ENCODE measurements at regions not wholly inside any gene's neighbourhood (a gene's known extent, or its start where the extent isn't known, plus 50 kb on each side); places are given as distances from the start of the nearest gene placed in this dataset.

DNA sequence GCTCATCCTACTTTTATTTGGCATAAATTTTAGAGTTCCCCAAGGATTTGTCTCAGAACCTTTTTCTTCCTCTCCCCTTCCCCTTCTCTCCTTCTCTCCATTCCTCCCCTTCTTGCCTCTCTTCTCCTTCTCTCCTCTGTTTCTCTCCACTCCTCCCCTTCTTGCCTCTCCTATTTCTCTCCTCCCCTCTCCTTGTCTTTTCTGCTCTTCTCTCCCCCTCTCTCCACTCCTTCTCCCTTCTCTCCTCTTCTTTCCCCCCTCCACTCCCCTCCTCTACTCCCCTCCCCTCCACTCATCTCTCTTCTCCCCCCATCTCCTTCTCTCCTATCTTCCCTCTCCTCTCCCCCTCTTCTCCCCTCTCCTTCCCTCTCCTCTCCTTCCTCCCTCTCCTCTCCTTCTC, 142.7 kb downstream of the CCDC71L start:
- no peaks in the 10 kb centered on the region for H3K9me2 ChIP-seq (ENCODE audit: insufficient read depth)
- H3K4me3 ChIP-seq (replicated peaks in 1 of 2; ENCODE audit: low read depth in 1 of 2, low read length in 2 of 2) = no peak overlapping the region
- peaks cover 0 to 7% of the 10 kb centered on the region in 2 experiments; a peak in 1 of 4 replicates for H3K4me1 ChIP-seq (ENCODE audit: control insufficient read depth in 1 of 2, insufficient read depth in 2 of 2, low read length in 2 of 2)
- intact Hi-C loops (cut with micrococcal nuclease) = no loop called here
- no peaks in the 10 kb centered on the region for H3K36me3 ChIP-seq (ENCODE audit: control insufficient read depth in 1 of 2, insufficient read depth in 2 of 2, low read length in 2 of 2)
- no peak overlapping the region for H3K9ac ChIP-seq (ENCODE audit: low read length)
- H4K20me1 ChIP-seq (ENCODE audit: insufficient read depth) = no peaks in the 10 kb centered on the region
- ChIA-PET CTCF (no interaction called here), POLR2A (no interaction called here), RAD21 (ENCODE audit: low non-redundant PET in 1 of 2, low total read pairs in 2 of 2, uncharacterized antibody in 2 of 2, unreplicated experiment in 2 of 2) (no interaction called here)
- no peaks in the 10 kb centered on the region for H3K79me2 ChIP-seq (ENCODE audit: insufficient read depth, low read length)
- no peak overlapping the region for H2AFZ ChIP-seq (ENCODE audit: low read depth, low read length, poor library complexity, severe bottlenecking)
- no peaks in the 10 kb centered on the region for H3K9me3 ChIP-seq (ENCODE audit: control insufficient read depth in 1 of 2, insufficient read depth in 1 of 2, low read depth in 1 of 2, low read length in 2 of 2)
- no peak overlapping the region for H3K27ac ChIP-seq (ENCODE audit: low read depth, low read length)
- no TSS peak for BruUV-seq (replicated peaks)
- no peak overlapping the region for H3K4me2 ChIP-seq (ENCODE audit: low read length)
- TF ChIP-seq EZH2phosphoT487 (IDR thresholded peaks at IDR 0.05; ENCODE audit: borderline replicate concordance) (no peak), YY1 (IDR thresholded peaks at IDR 0.05; ENCODE audit: extremely low read depth, insufficient replicate concordance, low read depth, low read length) (no peak)
- H3K27me3 ChIP-seq (ENCODE audit: insufficient read depth, low read length) = no peaks in the 10 kb centered on the region
- ATAC-seq = no peak
- DNase-seq (ENCODE audit: low read depth, low spot score) = no peak

DNA sequence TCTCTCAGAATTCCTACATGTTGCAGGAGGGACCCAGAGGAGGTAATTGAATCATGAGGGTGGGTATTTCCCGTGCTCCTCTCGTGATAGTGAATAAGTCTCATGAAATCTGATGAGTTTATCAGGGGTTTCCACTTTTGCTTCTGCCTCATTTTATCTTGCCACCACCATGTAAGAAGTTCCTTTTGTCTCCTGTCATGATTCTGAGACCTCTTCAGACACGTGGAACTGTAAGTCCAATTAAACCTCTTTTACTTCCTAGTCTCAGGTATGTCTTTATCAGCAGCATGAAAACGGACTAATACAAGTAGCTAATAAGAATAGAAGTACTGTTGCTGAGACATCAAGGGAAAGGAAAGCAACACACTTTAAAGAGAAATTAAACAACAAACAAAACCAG, 143.4 kb downstream of the CCDC71L start:
- intact Hi-C loops (cut with micrococcal nuclease) = no loop called here
- CTCF ChIA-PET = no interaction called here
- no peaks in the 10 kb centered on the region for H3K79me2 ChIP-seq (ENCODE audit: insufficient read depth, low read length)
- no peaks in the 10 kb centered on the region for H3K9me3 ChIP-seq (ENCODE audit: control insufficient read depth in 1 of 2, insufficient read depth in 1 of 2, low read depth in 1 of 2, low read length in 2 of 2)
- H3K27ac ChIP-seq (ENCODE audit: low read depth, low read length) = no peak overlapping the region
- no peak overlapping the region for H3K4me3 ChIP-seq (replicated peaks in 1 of 2; ENCODE audit: low read depth in 1 of 2, low read length in 2 of 2)
- peaks cover 0 to 7% of the 10 kb centered on the region in 2 experiments; a peak in 1 of 4 replicates for H3K4me1 ChIP-seq (ENCODE audit: control insufficient read depth in 1 of 2, insufficient read depth in 2 of 2, low read length in 2 of 2)
- H3K4me2 ChIP-seq (ENCODE audit: low read length) = no peak overlapping the region
- RAD21 ChIA-PET (ENCODE audit: low non-redundant PET in 1 of 2, low total read pairs in 2 of 2, uncharacterized antibody in 2 of 2, unreplicated experiment in 2 of 2) = no interaction called here
- H4K20me1 ChIP-seq (ENCODE audit: insufficient read depth) = no peaks in the 10 kb centered on the region
- no peaks in the 10 kb centered on the region for H3K27me3 ChIP-seq (ENCODE audit: insufficient read depth, low read length)
- H3K36me3 ChIP-seq (ENCODE audit: control insufficient read depth in 1 of 2, insufficient read depth in 2 of 2, low read length in 2 of 2) = no peaks in the 10 kb centered on the region
- no peaks in the 10 kb centered on the region for H3K9me2 ChIP-seq (ENCODE audit: insufficient read depth)
- no TSS peak for BruUV-seq (replicated peaks)
- DNase-seq (ENCODE audit: low read depth, low spot score) (no peak), ATAC-seq (no peak)
- no peak overlapping the region for H3K9ac ChIP-seq (ENCODE audit: low read length)
- POLR2A ChIA-PET = no interaction called here
- H2AFZ ChIP-seq (ENCODE audit: low read depth, low read length, poor library complexity, severe bottlenecking) = no peak overlapping the region
- TF ChIP-seq TCF7L2 (IDR thresholded peaks at IDR 0.05; ENCODE audit: borderline replicate concordance, extremely low read depth, insufficient read depth, insufficient read length) = no peak
- TF ChIP-seq, protein P1, sequence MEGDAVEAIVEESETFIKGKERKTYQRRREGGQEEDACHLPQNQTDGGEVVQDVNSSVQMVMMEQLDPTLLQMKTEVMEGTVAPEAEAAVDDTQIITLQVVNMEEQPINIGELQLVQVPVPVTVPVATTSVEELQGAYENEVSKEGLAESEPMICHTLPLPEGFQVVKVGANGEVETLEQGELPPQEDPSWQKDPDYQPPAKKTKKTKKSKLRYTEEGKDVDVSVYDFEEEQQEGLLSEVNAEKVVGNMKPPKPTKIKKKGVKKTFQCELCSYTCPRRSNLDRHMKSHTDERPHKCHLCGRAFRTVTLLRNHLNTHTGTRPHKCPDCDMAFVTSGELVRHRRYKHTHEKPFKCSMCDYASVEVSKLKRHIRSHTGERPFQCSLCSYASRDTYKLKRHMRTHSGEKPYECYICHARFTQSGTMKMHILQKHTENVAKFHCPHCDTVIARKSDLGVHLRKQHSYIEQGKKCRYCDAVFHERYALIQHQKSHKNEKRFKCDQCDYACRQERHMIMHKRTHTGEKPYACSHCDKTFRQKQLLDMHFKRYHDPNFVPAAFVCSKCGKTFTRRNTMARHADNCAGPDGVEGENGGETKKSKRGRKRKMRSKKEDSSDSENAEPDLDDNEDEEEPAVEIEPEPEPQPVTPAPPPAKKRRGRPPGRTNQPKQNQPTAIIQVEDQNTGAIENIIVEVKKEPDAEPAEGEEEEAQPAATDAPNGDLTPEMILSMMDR (IDR thresholded peaks at IDR 0.05 in 2 of 3, conservative IDR thresholded peaks at IDR 0.05 in 1 of 3; ENCODE audit: borderline replicate concordance in 1 of 3, insufficient read depth in 1 of 3, low read depth in 2 of 3, low read length in 2 of 3) = no peak
- TF ChIP-seq EGR1 (IDR thresholded peaks at IDR 0.05; ENCODE audit: low read depth) = no peak
- TF ChIP-seq ZFX (IDR thresholded peaks at IDR 0.05) = no peak
- TF ChIP-seq CEBPB (IDR thresholded peaks at IDR 0.05; ENCODE audit: low read depth) = no peak
- TF ChIP-seq EZH2 (IDR thresholded peaks at IDR 0.05) = no peak
- no peak for TF ChIP-seq POLR2AphosphoS5 (IDR thresholded peaks at IDR 0.05; ENCODE audit: low read depth, low read length)
- no peak for TF ChIP-seq SP1 (IDR thresholded peaks at IDR 0.05; ENCODE audit: low read depth)
- TF ChIP-seq POLR2A (IDR thresholded peaks at IDR 0.05; ENCODE audit: borderline replicate concordance, extremely low read depth, insufficient read depth, insufficient read length) = no peak
- TF ChIP-seq RAD21 (IDR thresholded peaks at IDR 0.05; ENCODE audit: low read depth) = no peak
- TF ChIP-seq EZH2phosphoT487 (IDR thresholded peaks at IDR 0.05; ENCODE audit: borderline replicate concordance) = no peak
- TF ChIP-seq SRF (IDR thresholded peaks at IDR 0.05; ENCODE audit: low read depth) = no peak
- TF ChIP-seq CBX3 (IDR thresholded peaks at IDR 0.05; ENCODE audit: low read depth) = no peak
- TF ChIP-seq SIN3A (IDR thresholded peaks at IDR 0.05; ENCODE audit: low read depth) = no peak
- TF ChIP-seq, protein P2, sequence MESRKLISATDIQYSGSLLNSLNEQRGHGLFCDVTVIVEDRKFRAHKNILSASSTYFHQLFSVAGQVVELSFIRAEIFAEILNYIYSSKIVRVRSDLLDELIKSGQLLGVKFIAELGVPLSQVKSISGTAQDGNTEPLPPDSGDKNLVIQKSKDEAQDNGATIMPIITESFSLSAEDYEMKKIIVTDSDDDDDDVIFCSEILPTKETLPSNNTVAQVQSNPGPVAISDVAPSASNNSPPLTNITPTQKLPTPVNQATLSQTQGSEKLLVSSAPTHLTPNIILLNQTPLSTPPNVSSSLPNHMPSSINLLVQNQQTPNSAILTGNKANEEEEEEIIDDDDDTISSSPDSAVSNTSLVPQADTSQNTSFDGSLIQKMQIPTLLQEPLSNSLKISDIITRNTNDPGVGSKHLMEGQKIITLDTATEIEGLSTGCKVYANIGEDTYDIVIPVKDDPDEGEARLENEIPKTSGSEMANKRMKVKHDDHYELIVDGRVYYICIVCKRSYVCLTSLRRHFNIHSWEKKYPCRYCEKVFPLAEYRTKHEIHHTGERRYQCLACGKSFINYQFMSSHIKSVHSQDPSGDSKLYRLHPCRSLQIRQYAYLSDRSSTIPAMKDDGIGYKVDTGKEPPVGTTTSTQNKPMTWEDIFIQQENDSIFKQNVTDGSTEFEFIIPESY (IDR thresholded peaks at IDR 0.05; ENCODE audit: extremely low read depth, insufficient replicate concordance, low read length) = no peak
- no peak for TF ChIP-seq ELF1 (IDR thresholded peaks at IDR 0.05; ENCODE audit: borderline replicate concordance, low read depth)
- TF ChIP-seq, protein P3, sequence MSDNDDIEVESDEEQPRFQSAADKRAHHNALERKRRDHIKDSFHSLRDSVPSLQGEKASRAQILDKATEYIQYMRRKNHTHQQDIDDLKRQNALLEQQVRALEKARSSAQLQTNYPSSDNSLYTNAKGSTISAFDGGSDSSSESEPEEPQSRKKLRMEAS (IDR thresholded peaks at IDR 0.05) = no peak

Data from HCT116 (cell line).